Lower lobe of right lung (tissue), 2 donors: ENCODE measurements at regions not wholly inside any gene's neighbourhood (a gene's known extent, or its start where the extent isn't known, plus 50 kb on each side); places are given as distances from the start of the nearest gene placed in this dataset.
A peak's percentile ranks its signal among the peaks of the same experiment; 100 is the strongest.

Experiments used
- ATAC-seq, 2 donors: fragments of 200-7000 bp; cut with Tn5 transposase; one replicate each; pipeline ENCODE4 v1.9.1; 2020 to 2022; ENCODE audit warnings: mild to moderate bottlenecking in 2 of 2, moderate library complexity in 2 of 2
- DNase-seq: peaks from one replicate; pipeline ENCODE4 v3.0.0-alpha.2; 2020
- H3K27ac ChIP-seq: fragments of 200-600 bp; one replicate; pipeline ENCODE4 v1.8.0; 2022
- H3K27me3 ChIP-seq: fragments of 200-600 bp; one replicate; pipeline ENCODE4 v1.8.0; 2022; ENCODE audit warnings: low read depth
- H3K36me3 ChIP-seq: fragments of 200-600 bp; one replicate; pipeline ENCODE4 v1.8.0; 2022; ENCODE audit warnings: mild to moderate bottlenecking
- H3K4me1 ChIP-seq: fragments of 200-600 bp; one replicate; pipeline ENCODE4 v1.8.0; 2022
- H3K4me3 ChIP-seq: fragments of 200-600 bp; one replicate; pipeline ENCODE4 v1.8.0; 2022; ENCODE audit warnings: mild to moderate bottlenecking
- H3K9me3 ChIP-seq: fragments of 200-600 bp; one replicate; pipeline ENCODE4 v1.8.0; 2022
- CTCF ChIP-seq: fragments of 200-600 bp; IDR thresholded peaks from one replicate; pipeline ENCODE4 v1.8.0; 2022; ENCODE audit warnings: antibody characterized with exemption, mild to moderate bottlenecking
- intact Hi-C: fragments of 100-400 bp; cut with DNase I; formaldehyde crosslinking; loops from one replicate; pipeline ENCODE4 v1.11.0; 2022
- donor health status: DM: no; HTN: yes; CAD: no; lungs with severe emphysema.

DNA sequence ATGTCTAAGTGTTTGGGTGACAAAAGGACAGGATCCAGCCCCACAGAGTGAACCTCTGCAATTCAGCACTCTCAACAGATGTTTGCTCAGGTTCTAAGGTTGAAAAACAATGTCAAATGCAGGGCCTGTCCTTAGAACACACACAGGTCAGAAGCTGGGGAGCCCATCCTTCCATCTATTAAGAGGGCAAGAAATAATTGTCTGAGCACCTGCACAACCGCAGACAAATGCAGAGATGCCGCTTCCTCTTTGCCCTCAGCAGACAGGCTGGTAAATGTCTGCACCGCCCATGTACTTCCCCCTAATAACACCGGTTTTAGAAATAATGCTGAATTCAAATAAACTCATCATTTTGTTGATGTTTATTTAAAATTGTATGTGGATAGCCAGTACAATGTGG is 414.5 kb upstream of the ADAMTS16 start:
- no peak for TF ChIP-seq CTCF
- DNase-seq (no peak), ATAC-seq (no peak)
- Histone ChIP-seq H3K27ac (no peak overlapping the region), H3K9me3 (no peaks in the 10 kb centered on the region), H3K27me3 (no peaks in the 10 kb centered on the region), H3K4me1 (no peaks in the 10 kb centered on the region), H3K4me3 (no peak overlapping the region), H3K36me3 (no peaks in the 10 kb centered on the region)
- intact Hi-C loops, result no loop called here

GRCh38 chr5:4730279-4730678 is 409.9 kb upstream of the ADAMTS16 start:
- no peaks in the 10 kb centered on the region for H3K9me3 ChIP-seq
- no peak overlapping the region for H3K4me3 ChIP-seq
- TF ChIP-seq CTCF, result no peak
- no peaks in the 10 kb centered on the region for H3K4me1 ChIP-seq
- ATAC-seq (no peak), DNase-seq (no peak)
- intact Hi-C loops, result no loop called here
- H3K27ac ChIP-seq, result no peak overlapping the region
- H3K36me3 ChIP-seq, result no peaks in the 10 kb centered on the region
- H3K27me3 ChIP-seq, result no peaks in the 10 kb centered on the region

- H3K27ac ChIP-seq, result no peak overlapping the region
- DNase-seq, result no peak
- intact Hi-C loops, result no loop called here
- TF ChIP-seq CTCF, result no peak
- H3K36me3 ChIP-seq, result no peaks in the 10 kb centered on the region
- H3K9me3 ChIP-seq, result no peaks in the 10 kb centered on the region
- ATAC-seq, result no peak
- no peaks in the 10 kb centered on the region for H3K4me1 ChIP-seq
- H3K27me3 ChIP-seq, result no peaks in the 10 kb centered on the region
- H3K4me3 ChIP-seq, result no peak overlapping the region
These were observed 405.8 kb upstream of the ADAMTS16 start for GRCh38 chr5:4734348-4734747.

GRCh38 chr5:4735261-4735660 is 404.9 kb upstream of the ADAMTS16 start:
- Histone ChIP-seq H3K27me3 (no peaks in the 10 kb centered on the region), H3K4me1 (no peaks in the 10 kb centered on the region), H3K9me3 (no peaks in the 10 kb centered on the region), H3K27ac (no peak overlapping the region), H3K4me3 (no peak overlapping the region), H3K36me3 (no peaks in the 10 kb centered on the region)
- no peak for TF ChIP-seq CTCF
- no peak for ATAC-seq
- intact Hi-C loops, result no loop called here
- DNase-seq, result no peak

DNA sequence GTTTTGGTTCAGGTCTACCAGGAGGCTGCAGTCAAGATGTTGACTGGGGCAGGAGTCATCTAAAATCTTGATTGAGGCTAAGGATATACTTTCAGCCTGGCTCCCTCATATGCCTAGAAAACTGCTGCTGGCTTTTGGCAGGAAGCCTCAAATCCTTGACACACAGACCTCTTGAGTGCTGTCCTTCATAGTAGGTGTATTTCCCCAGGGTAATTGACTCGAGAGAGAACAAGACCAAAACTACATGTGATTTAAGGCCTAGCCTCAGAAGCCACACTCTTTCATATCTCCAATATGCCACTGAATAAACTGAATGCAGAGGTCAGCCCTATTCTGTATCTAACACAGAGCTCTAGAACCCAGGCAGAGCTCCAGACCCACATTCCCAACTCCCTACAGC is 402.3 kb upstream of the ADAMTS16 start:
- DNase-seq (no peak), ATAC-seq (peak; percentile 64 to 71)
- TF ChIP-seq CTCF, result no peak

GRCh38 chr5:4738298-4738697 is 401.8 kb upstream of the ADAMTS16 start:
- H3K27me3 ChIP-seq, result no peaks in the 10 kb centered on the region
- H3K4me1 ChIP-seq, result no peaks in the 10 kb centered on the region
- DNase-seq (no peak), ATAC-seq (no peak)
- no peak for TF ChIP-seq CTCF
- H3K27ac ChIP-seq, result no peak overlapping the region
- no peak overlapping the region for H3K4me3 ChIP-seq
- no peaks in the 10 kb centered on the region for H3K36me3 ChIP-seq
- no peaks in the 10 kb centered on the region for H3K9me3 ChIP-seq
- intact Hi-C loops, result no loop called here

More for the DNA sequence above, 402.3 kb upstream of the ADAMTS16 start:
- no peaks in the 10 kb centered on the region for H3K27me3 ChIP-seq
- H3K9me3 ChIP-seq, result no peaks in the 10 kb centered on the region
- no peak overlapping the region for H3K4me3 ChIP-seq
- H3K4me1 ChIP-seq, result no peaks in the 10 kb centered on the region
- intact Hi-C loops, result no loop called here
- H3K27ac ChIP-seq, result no peak overlapping the region
- H3K36me3 ChIP-seq, result no peaks in the 10 kb centered on the region
